ENCODE measurements at regions not wholly inside any gene's neighbourhood (a gene's known extent, or its start where the extent isn't known, plus 50 kb on each side); places are given as distances from the start of the nearest gene placed in this dataset.

- POLR2A ChIA-PET = no interaction called here
- H3K79me2 ChIP-seq (ENCODE audit: insufficient read depth) = no peaks in the 10 kb centered on the region
- TF ChIP-seq RXRA (IDR thresholded peaks at IDR 0.05; ENCODE audit: borderline replicate concordance, low read depth) (no peak), USF2 (IDR thresholded peaks at IDR 0.05; ENCODE audit: borderline replicate concordance, low read depth, low read length) (no peak), TCF12 (IDR thresholded peaks at IDR 0.05) (no peak), MEF2A (IDR thresholded peaks at IDR 0.05; ENCODE audit: borderline replicate concordance, low read depth) (no peak), MAX (IDR thresholded peaks at IDR 0.05; ENCODE audit: low read depth) (no peak), EP300 (IDR thresholded peaks at IDR 0.05; ENCODE audit: borderline replicate concordance in 1 of 2, low read depth in 1 of 2, low read length in 1 of 2) (no peak), FOSL2 (IDR thresholded peaks at IDR 0.05; ENCODE audit: borderline replicate concordance, low read depth) (no peak), PBX3 (IDR thresholded peaks at IDR 0.05) (no peak), ELF1 (IDR thresholded peaks at IDR 0.05) (no peak), MXI1 (IDR thresholded peaks at IDR 0.05; ENCODE audit: low read depth, low read length) (no peak), NRF1 (IDR thresholded peaks at IDR 0.05; ENCODE audit: low read depth, low read length) (no peak), ZBTB33 (IDR thresholded peaks at IDR 0.05; ENCODE audit: borderline replicate concordance, low read depth) (no peak), RCOR1 (IDR thresholded peaks at IDR 0.05; ENCODE audit: low read length) (no peak), JUND (IDR thresholded peaks at IDR 0.05) (no peak), TEAD4 (IDR thresholded peaks at IDR 0.05; ENCODE audit: borderline replicate concordance, insufficient read depth) (no peak)
- H4K20me1 ChIP-seq (ENCODE audit: insufficient read depth) = no peaks in the 10 kb centered on the region
- no peaks in the 10 kb centered on the region for H3K9me3 ChIP-seq
- DNase-seq = no peak
- no peak overlapping the region for H3K27ac ChIP-seq (ENCODE audit: low read depth in 2 of 2, low read length in 1 of 2)
- no peak overlapping the region for H3K4me2 ChIP-seq
- no peaks in the 10 kb centered on the region for H3K9me2 ChIP-seq
- H2AFZ ChIP-seq (ENCODE audit: low read depth) = no peak overlapping the region
- no peaks in the 10 kb centered on the region for H3K27me3 ChIP-seq (ENCODE audit: insufficient read depth)
- H3K9ac ChIP-seq = no peak overlapping the region
- no peaks in the 10 kb centered on the region for H3F3A ChIP-seq (replicated peaks; ENCODE audit: insufficient read depth)
- no peak overlapping the region for H3K4me3 ChIP-seq (ENCODE audit: low read depth in 2 of 2, low read length in 1 of 2)
- CTCF ChIA-PET = no interaction called here
- H3K36me3 ChIP-seq (replicated peaks in 1 of 2; ENCODE audit: control insufficient read depth in 1 of 2, insufficient read depth in 2 of 2, low read length in 1 of 2) = no peaks in the 10 kb centered on the region
- no peaks in the 10 kb centered on the region for H3K4me1 ChIP-seq (ENCODE audit: control insufficient read depth in 1 of 2, insufficient read depth in 2 of 2, low read depth in 1 of 2, low read length in 1 of 2)
- 0% methylated on average over 1 of the region's 1 CpG for WGBS (ENCODE audit: low lambda C conversion rate)
Observed at GRCh38 chr12:33967760-33968159, 54.5 kb upstream of the ALG10 start.

Small RNAs in the stretch of these regions (small RNA-seq; reads per million reads assigned to genes)
- 0 reads per million in 7 experiments for gene RNU6-400P
- gene RNU6-472P = 0 reads per million in 7 experiments
